Testis (tissue), 2 donors: ENCODE measurements at regions not wholly inside any gene's neighbourhood (a gene's known extent, or its start where the extent isn't known, plus 50 kb on each side); places are given as distances from the start of the nearest gene placed in this dataset.

Experiments used
- CTCF ChIP-seq, 3 experiments: fragments of 450-650 bp in 2 of 3; fragments of 200-600 bp in 1 of 3; sonication (generic) in 1 of 3; IDR thresholded peaks; one replicate each; pipeline ENCODE4 v1.5.1; 2016 to 2019; ENCODE audit warnings: antibody characterized with exemption in 3 of 3, mild to moderate bottlenecking in 2 of 3, moderate library complexity in 1 of 3
- POLR2A ChIP-seq: fragments of 450-650 bp; IDR thresholded peaks from one replicate; pipeline ENCODE4 v1.6.1; 2017; ENCODE audit warnings: antibody characterized with exemption, mild to moderate bottlenecking, moderate library complexity

GRCh38 chr6:18712595-18712994, 325.4 kb downstream of the RNF144B start:
- TF ChIP-seq CTCF (IDR thresholded peaks at IDR 0.05): no peak
- no peak for TF ChIP-seq POLR2A
